Pancreas (tissue), 10 donors: ENCODE measurements at regions not wholly inside any gene's neighbourhood (a gene's known extent, or its start where the extent isn't known, plus 50 kb on each side); places are given as distances from the start of the nearest gene placed in this dataset.
A peak's percentile ranks its signal among the peaks of the same experiment; 100 is the strongest.

Experiments
- ATAC-seq, 4 donors: fragments of 200-7000 bp; cut with Tn5 transposase; one replicate each; pipeline versions ENCODE4 v1.8.0 to v1.9.1; 2020; ENCODE audit warnings: mild to moderate bottlenecking in 4 of 4, moderate library complexity in 4 of 4
- DNase-seq, 6 donors: peaks; one replicate each; pipeline ENCODE4 v3.0.0-alpha.2; 2020
- FAIRE-seq: peaks from 2 replicates; lab custom pipeline; 2012; peaks lifted over from hg19 to GRCh38; lab: Jason Lieb, UNC
- H3K27ac ChIP-seq, 4 donors: fragments of 200-600 bp; sonication (generic); 1 replicate in 3 of 4; 2 replicates in 1 of 4; pipeline versions ENCODE4 v1.5.0 to v1.8.0; 2020
- H3K27me3 ChIP-seq, 4 donors: fragments of 200-600 bp; one replicate each; pipeline ENCODE4 v1.8.0; 2021
- H3K36me3 ChIP-seq, 3 donors: fragments of 200-600 bp; sonication (generic) in 1 of 3; one replicate each; pipeline versions ENCODE4 v1.5.0 to v1.8.0; 2020 to 2021
- H3K4me1 ChIP-seq, 3 donors: fragments of 200-600 bp; one replicate each; pipeline ENCODE4 v1.8.0; 2021
- H3K4me3 ChIP-seq, 4 donors: fragments of 200-600 bp; sonication (generic) in 2 of 4; one replicate each; pipeline versions ENCODE4 v1.5.0 to v1.8.0; 2020 to 2021
- H3K9me3 ChIP-seq, 4 donors: fragments of 200-600 bp; one replicate each; pipeline ENCODE4 v1.8.0; 2021
- CTCF ChIP-seq, 4 donors: fragments of 200-600 bp; sonication (generic) in 3 of 4; IDR thresholded peaks; one replicate each; pipeline versions ENCODE4 v1.5.0 to v1.8.0; 2021; ENCODE audit warnings: antibody characterized with exemption in 4 of 4
- WGBS, 2 donors: extraction: QIAGEN DNeasy Blood & Tissue Kit; methylation state at CpG; one replicate each; pipeline ENCODE4 v1.1.7; 2013; 5-methylcytosine and 5-hydroxymethylcytosine counted together
- intact Hi-C, 3 donors: fragments of 100-400 bp; cut with DNase I; formaldehyde crosslinking; loops; one replicate each; pipeline versions ENCODE4 v1.11.1 to v1.14.2; 2022
- donor health status: healthy with polysubstance abuse.
- donor health status: DM: no; HTN: no; CAD: no; lungs with moderate emphysema.
- donor health status: DM: no; HTN: no; CAD: no.
- donor health status: control.
- donor health status: control.
- donor health status: Bipolar disorder and iron deficiency.
- donor health status: DM: yes; HTN: yes; CAD: no.
- donor health status: DM: no; HTN: no; CAD: no.
- donor health status: DM: no; HTN: no; CAD: no.
- donor health status: DM: yes; HTN: yes; CAD: no.

- Histone ChIP-seq H3K27me3 (no peaks in the 10 kb centered on the region), H3K27ac (no peak overlapping the region), H3K4me3 (no peak overlapping the region), H3K36me3 (no peaks in the 10 kb centered on the region), H3K9me3 (no peaks in the 10 kb centered on the region), H3K4me1 (no peaks in the 10 kb centered on the region)
- no peak for FAIRE-seq
- intact Hi-C loops = no loop called here
- no peak for DNase-seq
- TF ChIP-seq CTCF (IDR thresholded peaks at IDR 0.05) = no peak
- ATAC-seq = no peak
Observed at GRCh38 chr6:138017166-138017757, 90.0 kb downstream of the PERP start.

- no peaks in the 10 kb centered on the region for H3K4me1 ChIP-seq
- H3K27me3 ChIP-seq = no peaks in the 10 kb centered on the region
- ATAC-seq (no peak), DNase-seq (no peak), FAIRE-seq (no peak)
- no peaks in the 10 kb centered on the region for H3K36me3 ChIP-seq
- intact Hi-C loops = no loop called here
- no peak for TF ChIP-seq CTCF (IDR thresholded peaks at IDR 0.05)
- no peak overlapping the region for H3K4me3 ChIP-seq
- H3K9me3 ChIP-seq = no peaks in the 10 kb centered on the region
- no peak overlapping the region for H3K27ac ChIP-seq
Observed at GRCh38 chr6:138018297-138018696, 88.9 kb downstream of the PERP start.

- FAIRE-seq (no peak), DNase-seq (no peak), ATAC-seq (peak in 1 of 4 donors; percentile 29)
- Histone ChIP-seq H3K27ac (peak overlapping the region in 3 of 4 donors; percentile 25 to 44 (median 42)), H3K9me3 (no peaks in the 10 kb centered on the region), H3K27me3 (no peaks in the 10 kb centered on the region), H3K36me3 (no peaks in the 10 kb centered on the region), H3K4me1 (peaks cover 0 to 6% (median 0%) of the 10 kb centered on the region in 3 donors), H3K4me3 (no peak overlapping the region)
- intact Hi-C loops = no loop called here
- 80 to 81% methylated on average over 2 of the region's 2 CpGs for WGBS, 2 donors
- TF ChIP-seq CTCF (IDR thresholded peaks at IDR 0.05) = no peak
Observed at GRCh38 chr6:138025528-138025978, 81.7 kb downstream of the PERP start.

- Histone ChIP-seq H3K27me3 (no peaks in the 10 kb centered on the region), H3K4me3 (no peak overlapping the region), H3K9me3 (no peaks in the 10 kb centered on the region), H3K27ac (peak overlapping the region in 2 of 4 donors; percentile 25 to 44), H3K36me3 (no peaks in the 10 kb centered on the region), H3K4me1 (peaks cover 0 to 6% (median 0%) of the 10 kb centered on the region in 3 donors)
- FAIRE-seq = no peak
- intact Hi-C loops = no loop called here
- no peak for TF ChIP-seq CTCF (IDR thresholded peaks at IDR 0.05)
- ATAC-seq = peak in 3 of 4 donors; percentile 77 to 88 (median 84)
- peak in 2 of 6 donors; percentile 19 to 42 for DNase-seq
- 46 to 47% methylated on average over 3 of the region's 3 CpGs for WGBS, 2 donors
Observed at GRCh38 chr6:138026342-138026741, 80.9 kb downstream of the PERP start.

GRCh38 chr6:138028893-138029292 lies 78.3 kb downstream of the PERP start:
- no peak for DNase-seq
- 76 to 82% methylated on average over 6 of the region's 6 CpGs for WGBS, 2 donors
- Histone ChIP-seq H3K27ac (no peak overlapping the region), H3K9me3 (no peaks in the 10 kb centered on the region), H3K27me3 (no peaks in the 10 kb centered on the region), H3K4me3 (no peak overlapping the region), H3K4me1 (peaks cover 0 to 6% (median 0%) of the 10 kb centered on the region in 3 donors), H3K36me3 (no peaks in the 10 kb centered on the region)
- intact Hi-C loops = no loop called here
- no peak for TF ChIP-seq CTCF (IDR thresholded peaks at IDR 0.05)
- peak in 1 of 4 donors; percentile 46 for ATAC-seq
- no peak for FAIRE-seq
